ENCODE measurements at regions not wholly inside any gene's neighbourhood (a gene's known extent, or its start where the extent isn't known, plus 50 kb on each side); places are given as distances from the start of the nearest gene placed in this dataset.

GRCh38 chr20:12055161-12055560, 137.5 kb downstream of the BTBD3 start:
- TF ChIP-seq CTCF (IDR thresholded peaks at IDR 0.05) (no peak), POLR2A (IDR thresholded peaks at IDR 0.05) (no peak)
